ENCODE measurements at regions not wholly inside any gene's neighbourhood (a gene's known extent, or its start where the extent isn't known, plus 50 kb on each side); places are given as distances from the start of the nearest gene placed in this dataset.

GRCh38 chr15:95451938-95452337 lies 878.6 kb upstream of the NR2F2 start:
- TF ChIP-seq CTCF (IDR thresholded peaks at IDR 0.05): no peak
- TF ChIP-seq ZFX (IDR thresholded peaks at IDR 0.05; ENCODE audit: borderline replicate concordance): no peak

Measured in 22Rv1 (cell line).